Neural progenitor cell (in vitro differentiated cells): ENCODE measurements at regions not wholly inside any gene's neighbourhood (a gene's known extent, or its start where the extent isn't known, plus 50 kb on each side); places are given as distances from the start of the nearest gene placed in this dataset.

ENCODE experiments used
- EZH2 ChIP-seq: fragments of 200-600 bp; sonication (generic); IDR thresholded peaks from 2 replicates; pipeline ENCODE4 v1.6.1; 2017; ENCODE audit warnings: antibody characterized with exemption, mild to moderate bottlenecking, moderate library complexity
- EZH2phosphoT487 ChIP-seq: fragments of 200-600 bp; sonication (generic); IDR thresholded peaks from 2 replicates; pipeline ENCODE4 v1.6.1; 2017; ENCODE audit warnings: antibody characterized with exemption
- TF ChIP-seq, protein P1 (sequence below): fragments of 200-600 bp; sonication (generic); IDR thresholded peaks from 2 replicates; pipeline ENCODE4 v1.5.1; 2017; ENCODE audit warnings: antibody characterized with exemption, mild to moderate bottlenecking

DNA sequence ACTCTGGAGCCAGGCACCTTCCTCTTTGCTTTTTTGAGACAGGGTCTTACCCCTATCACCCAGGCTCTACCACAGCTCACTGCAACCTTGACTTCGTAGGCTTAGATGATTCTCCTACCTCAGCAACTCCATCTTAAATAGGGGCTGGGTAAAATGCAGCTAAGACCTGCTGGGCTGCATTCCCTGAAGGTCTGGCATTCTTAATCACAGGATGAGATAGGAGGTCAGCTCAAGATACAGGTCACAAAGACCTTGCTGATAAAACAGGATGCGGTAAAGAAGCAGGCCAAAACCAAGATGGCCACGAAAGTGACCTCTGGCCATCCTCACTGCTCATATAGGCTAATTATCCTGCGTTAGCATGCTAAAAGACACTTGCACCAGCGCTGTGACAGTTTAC is 770.8 kb upstream of the PRKX start:
- TF ChIP-seq, protein P1, sequence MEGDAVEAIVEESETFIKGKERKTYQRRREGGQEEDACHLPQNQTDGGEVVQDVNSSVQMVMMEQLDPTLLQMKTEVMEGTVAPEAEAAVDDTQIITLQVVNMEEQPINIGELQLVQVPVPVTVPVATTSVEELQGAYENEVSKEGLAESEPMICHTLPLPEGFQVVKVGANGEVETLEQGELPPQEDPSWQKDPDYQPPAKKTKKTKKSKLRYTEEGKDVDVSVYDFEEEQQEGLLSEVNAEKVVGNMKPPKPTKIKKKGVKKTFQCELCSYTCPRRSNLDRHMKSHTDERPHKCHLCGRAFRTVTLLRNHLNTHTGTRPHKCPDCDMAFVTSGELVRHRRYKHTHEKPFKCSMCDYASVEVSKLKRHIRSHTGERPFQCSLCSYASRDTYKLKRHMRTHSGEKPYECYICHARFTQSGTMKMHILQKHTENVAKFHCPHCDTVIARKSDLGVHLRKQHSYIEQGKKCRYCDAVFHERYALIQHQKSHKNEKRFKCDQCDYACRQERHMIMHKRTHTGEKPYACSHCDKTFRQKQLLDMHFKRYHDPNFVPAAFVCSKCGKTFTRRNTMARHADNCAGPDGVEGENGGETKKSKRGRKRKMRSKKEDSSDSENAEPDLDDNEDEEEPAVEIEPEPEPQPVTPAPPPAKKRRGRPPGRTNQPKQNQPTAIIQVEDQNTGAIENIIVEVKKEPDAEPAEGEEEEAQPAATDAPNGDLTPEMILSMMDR = no peak
- TF ChIP-seq EZH2 = no peak
- no peak for TF ChIP-seq EZH2phosphoT487
